GM23338 (cell line): ENCODE measurements at regions not wholly inside any gene's neighbourhood (a gene's known extent, or its start where the extent isn't known, plus 50 kb on each side); places are given as distances from the start of the nearest gene placed in this dataset.

Source experiments
- ATAC-seq: fragments of 200-7000 bp; cut with Tn5 transposase; 3 replicates; pipeline ENCODE4 v1.9.1; 2020
- DNase-seq: peaks from one replicate; pipeline ENCODE4 v3.0.0-alpha.2; 2015; ENCODE audit warnings: low spot score
- H2AFZ ChIP-seq: fragments of 200-600 bp; sonication (generic); 2 replicates; pipeline ENCODE4 v1.8.0; 2016; ENCODE audit warnings: antibody characterized with exemption, mild to moderate bottlenecking, moderate library complexity
- H3F3A ChIP-seq: fragments of 200-600 bp; sonication (generic); replicated peaks from 2 replicates; pipeline ENCODE4 v1.8.0; 2017; ENCODE audit warnings: antibody characterized with exemption, mixed run types, low read depth
- H3K27ac ChIP-seq: fragments of 200-600 bp; sonication (generic); 2 replicates; pipeline ENCODE4 v1.6.1; 2016; ENCODE audit warnings: low read depth
- H3K27me3 ChIP-seq: fragments of 200-600 bp; sonication (generic); 2 replicates; pipeline ENCODE4 v1.8.0; 2016; ENCODE audit warnings: mild to moderate bottlenecking, mixed run types, moderate library complexity; ENCODE audit not compliant: insufficient read depth
- H3K36me3 ChIP-seq: fragments of 200-600 bp; sonication (generic); 2 replicates; pipeline ENCODE4 v1.8.0; 2016; ENCODE audit warnings: mild to moderate bottlenecking; ENCODE audit not compliant: insufficient read depth
- H3K4me1 ChIP-seq: fragments of 200-600 bp; sonication (generic); 2 replicates; pipeline ENCODE4 v1.8.0; 2016; ENCODE audit warnings: mild to moderate bottlenecking, moderate library complexity; ENCODE audit not compliant: insufficient read depth
- H3K4me2 ChIP-seq: fragments of 200-600 bp; sonication (generic); 2 replicates; pipeline ENCODE4 v1.7.1; 2017; ENCODE audit warnings: mixed run types
- H3K4me3 ChIP-seq: fragments of 200-600 bp; sonication (generic); 2 replicates; pipeline ENCODE4 v1.6.1; 2016; ENCODE audit warnings: mixed run types
- H3K79me2 ChIP-seq: fragments of 200-600 bp; sonication (generic); replicated peaks from 2 replicates; pipeline ENCODE4 v1.8.0; 2017; ENCODE audit warnings: mild to moderate bottlenecking; ENCODE audit not compliant: insufficient read depth
- H3K9me2 ChIP-seq: fragments of 200-600 bp; sonication (generic); 2 replicates; pipeline ENCODE4 v1.8.0; 2017; ENCODE audit not compliant: insufficient read depth
- H4K20me1 ChIP-seq: fragments of 200-600 bp; sonication (generic); replicated peaks from 2 replicates; pipeline ENCODE4 v1.8.0; 2017; ENCODE audit warnings: mild to moderate bottlenecking; ENCODE audit not compliant: insufficient read depth
- H3K27ac Mint-ChIP-seq: 2 replicates; pipeline ENCODE4 v1.8.0; 2020; ENCODE audit warnings: inconsistent platforms, mild to moderate bottlenecking, moderate library complexity, mixed read lengths
- H3K27me3 Mint-ChIP-seq: 3 replicates; pipeline ENCODE4 v1.8.0; 2022; ENCODE audit warnings: low read depth, mild to moderate bottlenecking, moderate library complexity, mixed read lengths, inconsistent platforms; ENCODE audit not compliant: insufficient read depth, poor library complexity
- H3K36me3 Mint-ChIP-seq: 3 replicates; pipeline ENCODE4 v1.8.0; 2021; ENCODE audit warnings: low read depth, mild to moderate bottlenecking, inconsistent platforms, moderate library complexity, mixed read lengths
- H3K4me1 Mint-ChIP-seq: 3 replicates; pipeline ENCODE4 v1.8.0; 2020; ENCODE audit warnings: mild to moderate bottlenecking, inconsistent platforms, mixed read lengths
- H3K4me3 Mint-ChIP-seq: 3 replicates; pipeline ENCODE4 v1.8.0; 2021; ENCODE audit warnings: moderate library complexity, mild to moderate bottlenecking, inconsistent platforms, mixed read lengths
- H3K9me3 Mint-ChIP-seq: 3 replicates; pipeline ENCODE4 v1.8.0; 2020; ENCODE audit warnings: moderate library complexity, mild to moderate bottlenecking, inconsistent platforms, mixed read lengths
- CREB1 ChIP-seq: fragments of 250-450 bp; sonication (Bioruptor Pico); IDR thresholded peaks from 2 replicates; pipeline ENCODE4 v1.5.0; 2020; ENCODE audit warnings: low read depth, mild to moderate bottlenecking, moderate library complexity
- CTCF ChIP-seq, 2 experiments: fragments of 200-600 bp in 1 of 2; sonication (generic) in 1 of 2; conservative IDR thresholded peaks; 2 replicates each; pipeline versions ENCODE4 v1.5.1 to v1.6.1; 2016 to 2017; ENCODE audit warnings: antibody characterized with exemption in 2 of 2, low read depth in 2 of 2, mild to moderate bottlenecking in 2 of 2, moderate library complexity in 1 of 2
- ETS1 ChIP-seq: IDR thresholded peaks from 2 replicates; pipeline ENCODE4 v1.6.1; 2016; ENCODE audit warnings: antibody characterized with exemption
- EZH2 ChIP-seq: fragments of 200-600 bp; sonication (generic); IDR thresholded peaks from one replicate; pipeline ENCODE4 v1.8.0; 2017; ENCODE audit warnings: antibody characterized with exemption, mild to moderate bottlenecking, low read depth; ENCODE audit not compliant: unreplicated experiment
- EZH2phosphoT487 ChIP-seq: fragments of 200-600 bp; sonication (generic); IDR thresholded peaks from one replicate; pipeline ENCODE4 v1.8.1; 2018; ENCODE audit warnings: antibody characterized with exemption; ENCODE audit not compliant: unreplicated experiment
- JUNB ChIP-seq: IDR thresholded peaks from one replicate; pipeline ENCODE4 v1.6.1; 2016; ENCODE audit warnings: antibody characterized with exemption; ENCODE audit not compliant: unreplicated experiment
- NANOG ChIP-seq: IDR thresholded peaks from 2 replicates; pipeline ENCODE4 v1.6.1; 2016; ENCODE audit warnings: antibody characterized with exemption, borderline replicate concordance
- POLR2AphosphoS5 ChIP-seq: IDR thresholded peaks from 2 replicates; pipeline ENCODE4 v1.6.1; 2016; ENCODE audit warnings: antibody characterized with exemption, low read depth
- REST ChIP-seq: IDR thresholded peaks from one replicate; pipeline ENCODE4 v1.6.1; 2018; ENCODE audit warnings: antibody characterized with exemption; ENCODE audit not compliant: unreplicated experiment
- STAT1 ChIP-seq: IDR thresholded peaks from one replicate; pipeline ENCODE4 v1.6.1; 2016; ENCODE audit warnings: antibody characterized with exemption; ENCODE audit not compliant: unreplicated experiment
- ZNF114 ChIP-seq: fragments of 250-450 bp; sonication (Bioruptor Pico); IDR thresholded peaks from 2 replicates; pipeline ENCODE4 v1.5.0; 2020; ENCODE audit warnings: mild to moderate bottlenecking, moderate library complexity
- ZNF331 ChIP-seq: fragments of 250-450 bp; sonication (Bioruptor Pico); IDR thresholded peaks from 2 replicates; pipeline ENCODE4 v1.5.0; 2020; ENCODE audit warnings: low read depth, mild to moderate bottlenecking, moderate library complexity
- ZNF462 ChIP-seq: fragments of 250-450 bp; sonication (Bioruptor Pico); IDR thresholded peaks from 2 replicates; pipeline ENCODE4 v1.5.0; 2020; ENCODE audit warnings: mild to moderate bottlenecking, moderate library complexity

GRCh38 chr13:23986619-23987018 lies 89.3 kb upstream of the C1QTNF9B start (continued):
- TF ChIP-seq EZH2phosphoT487 (no peak), JUNB (no peak)

GRCh38 chr13:23987331-23987894 lies 90.1 kb upstream of the C1QTNF9B start:
- no peaks in the 10 kb centered on the region for H3F3A ChIP-seq
- H3K4me1 ChIP-seq, result no peaks in the 10 kb centered on the region
- TF ChIP-seq ZNF462 (CRISPR knock-in tag) (no peak), STAT1 (no peak), ETS1 (no peak), NANOG (no peak), ZNF331 (CRISPR knock-in tag) (no peak), ZNF114 (CRISPR knock-in tag) (no peak), REST (no peak), JUNB (no peak), CREB1 (CRISPR knock-in tag) (no peak), EZH2phosphoT487 (no peak), POLR2AphosphoS5 (no peak), EZH2 (no peak), CTCF (conservative IDR thresholded peaks at IDR 0.05; ENCODE audit: low read depth in 2 of 2) (no peak)
- no peaks in the 10 kb centered on the region for H3K9me2 ChIP-seq
- no peak for DNase-seq
- no peaks in the 10 kb centered on the region for H3K79me2 ChIP-seq
- H3K4me2 ChIP-seq, result no peak overlapping the region
- no peak overlapping the region for H3K4me3 ChIP-seq
- no peaks in the 10 kb centered on the region for H3K27me3 ChIP-seq
- no peaks in the 10 kb centered on the region for H4K20me1 ChIP-seq
- Mint-ChIP-seq H3K4me1 (peaks cover 5% of the 10 kb centered on the region; the same call in 2 of the 3 replicates), H3K36me3 (no peaks in the 10 kb centered on the region), H3K4me3 (no peak overlapping the region), H3K9me3 (no peaks in the 10 kb centered on the region), H3K27me3 (peaks cover 4% of the 10 kb centered on the region), H3K27ac (no peak overlapping the region)
- H3K36me3 ChIP-seq, result no peaks in the 10 kb centered on the region
- H2AFZ ChIP-seq, result no peak overlapping the region
- H3K27ac ChIP-seq, result no peak overlapping the region
- no peak for ATAC-seq
